Body of pancreas (tissue), 4 donors: ENCODE measurements at regions not wholly inside any gene's neighbourhood (a gene's known extent, or its start where the extent isn't known, plus 50 kb on each side); places are given as distances from the start of the nearest gene placed in this dataset.

Experiments used
- CTCF ChIP-seq, 7 experiments: fragments of 450-650 bp in 4 of 7; fragments of 200-600 bp in 3 of 7; sonication (generic) in 3 of 7; IDR thresholded peaks; one replicate each; pipeline ENCODE4 v1.5.1; 2016 to 2019; ENCODE audit warnings: antibody characterized with exemption in 7 of 7
- POLR2A ChIP-seq, 3 donors: fragments of 450-650 bp; IDR thresholded peaks; one replicate each; pipeline ENCODE4 v1.6.1; 2016; ENCODE audit warnings: antibody characterized with exemption in 3 of 3, mild to moderate bottlenecking in 2 of 3

- TF ChIP-seq CTCF (IDR thresholded peaks at IDR 0.05): no peak
- TF ChIP-seq POLR2A (IDR thresholded peaks at IDR 0.05): no peak
These were observed 183.7 kb downstream of the UNC5CL start for GRCh38 chr6:40855168-40855880.
